Superior temporal gyrus (tissue), 1 donor: ENCODE measurements at regions not wholly inside any gene's neighbourhood (a gene's known extent, or its start where the extent isn't known, plus 50 kb on each side); places are given as distances from the start of the nearest gene placed in this dataset.
"Not testable (repeated sequence)": the region's sequence is repeated elsewhere in the genome, so short reads cannot be mapped to it uniquely, and the experiment has no call there.

Source experiments
- DNase-seq: peaks from one replicate; pipeline ENCODE4 v3.0.0-alpha.2; 2016; ENCODE audit errors: extremely low spot score

DNA sequence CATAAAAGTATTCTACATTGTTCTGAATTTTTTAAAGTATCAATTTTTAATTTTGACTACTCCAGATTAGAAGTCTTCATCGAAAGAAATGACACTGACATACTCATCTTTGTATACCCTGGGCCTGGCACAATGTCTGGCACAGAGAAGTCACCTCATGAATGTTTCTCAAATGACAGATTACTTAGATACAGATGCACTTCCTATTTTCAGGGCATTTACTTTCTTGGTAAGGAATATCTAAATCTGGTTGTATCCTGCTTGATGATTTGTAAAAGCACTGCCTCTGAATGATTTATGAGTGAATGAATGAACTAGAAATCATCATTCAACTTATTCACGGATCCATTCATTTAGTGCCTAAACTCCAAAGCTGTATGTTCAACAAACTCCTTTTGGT is 1784.7 kb downstream of the LRRC4C start:
- peak; percentile 26 for DNase-seq

DNA sequence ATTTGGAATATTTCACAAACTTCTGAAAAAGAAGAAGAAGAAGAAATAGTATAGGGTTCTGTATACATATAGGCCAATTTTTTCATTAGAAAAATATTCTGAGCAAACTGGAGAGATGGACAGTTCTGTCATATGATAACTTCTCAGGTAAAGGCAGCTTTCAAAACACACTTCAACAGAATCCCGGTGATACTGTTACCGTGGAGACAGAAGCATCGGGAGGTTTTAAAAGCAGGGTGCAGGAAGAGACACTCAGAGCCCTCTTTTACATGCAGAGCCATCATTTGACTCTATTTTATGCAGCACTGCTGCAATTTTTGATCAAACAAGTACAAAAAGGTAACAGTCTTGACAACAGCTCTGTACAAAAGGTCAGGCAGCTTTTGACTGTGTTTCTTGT is 1785.4 kb downstream of the LRRC4C start:
- no peak for DNase-seq

DNA sequence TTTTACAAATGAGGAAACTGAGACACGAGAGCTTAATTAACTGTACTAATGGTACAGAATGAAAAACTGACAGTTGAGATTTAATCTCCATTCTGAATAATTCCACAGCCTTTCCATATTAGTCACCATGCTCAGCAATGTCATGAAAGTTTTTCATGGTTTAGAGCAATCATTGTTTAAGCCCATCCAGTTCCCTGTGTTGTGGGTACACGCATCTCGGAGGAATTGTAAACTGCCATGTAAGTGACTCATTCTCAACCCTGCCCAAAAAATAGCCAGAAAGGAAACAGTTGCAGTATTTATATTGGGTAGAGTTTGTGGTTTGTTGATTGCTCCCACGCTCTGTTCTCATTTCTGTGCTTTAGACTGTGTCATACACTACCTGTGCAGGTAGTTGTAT is 1790.8 kb downstream of the LRRC4C start:
- no peak for DNase-seq

DNA sequence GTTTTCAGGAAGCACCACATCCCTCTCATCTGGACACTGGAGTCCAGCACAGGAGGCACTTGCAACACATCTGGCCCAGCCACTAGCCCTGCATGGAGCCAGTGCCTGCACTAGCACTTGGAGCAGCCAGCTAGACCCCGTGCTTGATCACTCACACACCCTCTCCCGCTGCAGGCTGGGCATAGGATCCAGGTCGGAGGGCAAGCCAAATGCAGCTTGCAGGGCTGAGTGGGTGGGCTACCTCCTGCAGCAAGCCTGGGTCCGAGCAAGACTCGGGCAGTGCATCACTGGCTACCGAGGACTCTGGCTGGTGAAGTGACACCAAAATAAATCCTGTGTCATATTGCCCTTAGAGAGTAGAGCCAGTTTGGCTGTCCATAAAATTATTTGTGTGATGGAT is 1795.4 kb downstream of the LRRC4C start:
- no peak for DNase-seq

DNA sequence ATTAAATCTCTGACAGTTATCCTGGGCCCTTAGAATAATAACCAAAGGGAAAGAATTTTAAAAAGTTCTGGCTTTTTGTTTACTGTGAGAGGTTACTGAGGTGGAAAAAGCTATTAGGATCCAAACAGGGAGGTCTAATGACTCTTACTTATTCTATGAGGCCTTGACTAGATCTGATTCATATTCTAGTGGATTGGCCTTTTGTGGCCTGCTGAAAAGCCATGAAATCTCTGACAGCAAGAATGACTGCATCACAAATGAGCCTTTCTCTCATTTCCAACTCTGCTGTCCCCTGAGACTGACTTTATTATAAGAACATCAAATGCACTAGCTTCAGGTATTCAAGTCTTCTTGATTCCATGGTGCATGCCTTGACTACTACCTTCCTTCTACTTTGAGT is 1797.6 kb downstream of the LRRC4C start:
- no peak for DNase-seq

DNA sequence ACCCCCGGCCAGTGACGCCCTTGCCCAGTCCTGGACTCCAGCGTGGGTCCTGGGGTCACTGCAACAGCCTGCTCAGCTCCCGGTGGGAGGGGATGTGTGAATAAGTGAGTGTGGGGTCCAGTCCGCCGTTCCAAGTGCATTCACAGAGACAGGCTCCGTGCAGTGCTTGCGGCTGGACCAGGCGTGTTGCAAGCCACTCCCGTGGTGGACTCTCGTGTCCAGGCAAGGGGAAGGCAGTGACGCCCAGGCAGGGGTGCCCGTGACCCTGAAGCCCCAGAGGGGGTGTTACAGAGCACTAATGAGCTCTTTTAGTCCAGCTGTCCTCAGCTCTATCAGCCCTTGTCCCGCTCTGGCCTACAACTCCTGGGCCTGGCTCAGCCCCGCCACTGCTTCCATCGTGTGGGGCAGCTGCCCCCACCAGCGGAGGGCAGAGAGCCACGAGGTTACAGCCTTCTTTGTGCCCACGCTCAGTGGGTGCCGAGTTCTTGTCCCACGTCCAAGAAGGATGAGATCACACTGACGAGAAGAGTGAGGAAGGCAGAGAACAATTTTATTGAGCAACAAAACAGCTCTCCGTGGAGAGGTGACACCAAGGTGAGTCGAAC is 1807.5 kb downstream of the LRRC4C start:
- DNase-seq: no peak

DNA sequence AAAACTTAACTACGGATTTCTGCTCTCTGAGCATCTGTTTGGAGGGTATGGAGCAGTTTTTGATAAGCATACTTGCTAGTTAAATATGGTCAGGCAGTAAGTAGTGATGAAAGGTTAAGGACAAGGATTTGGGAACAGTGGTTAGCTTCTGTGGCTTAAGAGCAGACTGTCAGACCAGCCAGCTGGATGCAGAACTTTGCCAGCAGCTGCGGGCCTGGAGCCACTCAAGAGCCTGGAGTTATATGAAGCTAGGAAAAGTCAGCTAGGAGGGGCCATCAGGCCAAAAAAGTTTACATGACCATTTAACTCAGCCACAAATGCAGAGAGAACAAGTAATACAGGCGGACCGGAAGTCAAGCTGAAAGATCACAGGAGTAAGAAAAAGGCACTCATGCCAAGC is 1817.7 kb downstream of the LRRC4C start:
- DNase-seq: no peak

DNA sequence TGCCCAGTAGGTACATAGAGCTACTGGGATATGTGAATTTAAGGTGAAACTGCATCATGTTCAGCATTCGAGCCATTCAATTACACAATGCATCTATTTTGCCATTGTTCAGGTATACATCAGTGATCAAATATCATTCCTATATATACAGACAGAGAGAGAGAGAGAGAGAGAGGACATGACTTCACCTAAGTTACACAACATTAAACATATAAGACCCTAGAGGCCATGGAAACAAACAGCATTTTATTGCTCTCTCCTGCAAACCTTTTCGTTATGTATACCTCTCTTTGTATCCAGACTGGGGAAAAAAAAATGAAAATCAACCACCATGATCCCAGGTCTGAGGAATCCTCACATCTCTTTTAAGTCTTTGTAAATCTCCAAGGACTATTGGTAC is 1829.1 kb downstream of the LRRC4C start:
- DNase-seq: no peak

DNA sequence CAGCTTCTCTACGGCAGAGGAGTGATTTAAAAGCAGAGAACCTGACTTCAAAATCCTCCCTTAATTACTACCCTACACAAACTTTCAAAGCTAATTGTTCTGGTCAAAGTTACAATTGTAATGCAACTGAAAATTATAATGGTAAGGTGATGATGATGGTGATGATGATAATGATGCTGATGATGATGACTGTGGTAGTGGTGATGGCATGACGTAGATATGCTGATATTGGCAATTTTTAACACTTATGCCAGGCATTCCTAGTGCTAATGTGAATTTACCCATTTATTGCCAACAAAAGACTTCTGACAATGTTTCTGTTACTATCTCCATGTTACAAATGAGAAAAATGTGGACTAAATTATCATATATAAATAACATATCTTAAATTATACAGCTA is 1831.1 kb downstream of the LRRC4C start:
- no peak for DNase-seq

DNA sequence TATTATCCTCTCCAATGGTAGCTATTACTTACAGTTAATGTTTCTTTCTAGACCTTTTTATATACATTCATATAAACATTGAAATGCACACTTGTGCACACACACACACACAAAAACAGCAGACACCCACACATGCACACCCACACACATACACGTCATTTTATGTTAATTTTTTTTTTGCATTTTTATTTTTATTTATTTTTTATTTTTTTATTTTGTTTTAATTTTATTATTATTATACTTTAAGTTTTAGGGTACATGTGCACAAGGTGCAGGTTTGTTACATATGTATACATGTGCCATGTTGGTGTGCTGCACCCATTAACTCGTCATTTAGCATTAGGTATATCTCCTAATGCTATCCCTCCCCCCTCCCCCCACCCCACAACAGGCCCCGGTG is 1839.1 kb downstream of the LRRC4C start:
- not testable (repeated sequence) for DNase-seq

DNA sequence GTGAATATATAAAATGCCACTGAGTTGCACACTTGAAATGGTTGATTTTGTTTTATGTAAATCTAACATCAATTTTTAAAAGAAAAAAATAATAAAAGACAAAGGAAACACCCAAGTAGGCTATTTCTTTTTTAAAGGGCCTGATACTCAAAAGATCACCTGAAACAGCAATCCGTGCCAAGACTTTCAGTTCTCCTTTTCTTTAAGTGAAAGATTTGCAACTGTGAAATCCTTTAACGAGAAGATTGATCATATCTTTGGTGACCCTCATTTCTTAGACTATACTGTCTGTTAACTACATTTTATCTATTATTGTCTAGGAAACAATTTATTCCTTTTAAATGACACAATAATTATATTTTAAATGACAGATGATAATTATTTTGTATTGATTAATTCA is 1841.5 kb downstream of the LRRC4C start:
- no peak for DNase-seq

DNA sequence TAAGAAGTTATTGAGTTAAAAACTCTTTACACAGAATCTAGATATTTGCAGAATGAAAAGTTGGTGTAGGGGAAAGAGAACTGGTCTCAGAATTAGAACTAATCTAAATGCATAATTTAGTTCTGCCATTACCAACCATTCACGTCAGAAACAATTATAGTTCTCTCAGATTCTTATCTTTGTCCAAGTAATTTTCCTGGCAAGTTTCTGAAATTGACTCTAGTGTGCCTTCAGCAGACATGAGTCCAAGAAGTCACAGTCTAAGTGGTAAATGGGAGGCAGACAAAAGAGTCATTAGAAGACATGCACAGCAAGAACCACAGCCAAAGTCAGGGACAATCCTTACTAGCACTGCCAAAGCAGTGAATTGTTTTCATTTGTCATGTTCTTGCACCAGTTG is 1870.1 kb downstream of the LRRC4C start:
- DNase-seq: no peak

DNA sequence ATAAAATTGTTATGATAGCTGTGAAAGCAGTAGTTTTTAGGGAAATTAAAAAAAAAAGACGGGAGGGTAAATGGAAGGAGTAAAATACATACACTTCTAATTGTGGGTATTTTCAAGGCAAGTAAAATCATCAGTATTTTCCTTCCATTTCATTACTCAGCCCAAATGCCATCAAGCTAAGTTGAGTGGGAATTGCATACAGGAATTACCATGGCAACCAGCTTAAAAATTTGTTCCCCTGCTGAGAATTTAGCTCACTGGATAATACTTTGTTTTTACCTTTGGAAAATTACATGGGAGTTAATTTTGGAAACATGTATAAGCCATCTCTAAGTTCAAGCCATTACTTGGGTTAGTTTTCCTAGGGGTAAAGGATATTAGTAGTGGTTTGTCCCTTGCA is 1873.4 kb downstream of the LRRC4C start:
- no peak for DNase-seq

DNA sequence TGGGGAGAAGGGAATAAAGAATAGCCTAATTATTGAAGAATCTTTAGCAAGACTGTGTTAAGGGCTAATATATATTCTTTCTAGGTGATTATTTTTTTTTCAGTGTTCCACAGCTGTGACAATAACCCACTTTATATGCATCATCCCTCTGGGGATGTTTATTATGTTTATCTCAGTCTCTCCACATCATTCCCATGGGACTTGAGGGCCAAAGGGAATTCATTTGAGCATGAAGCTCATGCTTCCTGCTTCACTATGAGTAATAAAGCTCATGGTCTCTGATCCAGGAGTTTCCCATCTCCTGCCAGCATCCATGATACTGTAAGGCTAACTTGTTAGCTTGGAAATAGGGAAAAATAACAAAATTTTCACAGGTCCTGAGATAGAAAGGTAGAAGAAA is 1888.4 kb downstream of the LRRC4C start:
- DNase-seq: no peak

DNA sequence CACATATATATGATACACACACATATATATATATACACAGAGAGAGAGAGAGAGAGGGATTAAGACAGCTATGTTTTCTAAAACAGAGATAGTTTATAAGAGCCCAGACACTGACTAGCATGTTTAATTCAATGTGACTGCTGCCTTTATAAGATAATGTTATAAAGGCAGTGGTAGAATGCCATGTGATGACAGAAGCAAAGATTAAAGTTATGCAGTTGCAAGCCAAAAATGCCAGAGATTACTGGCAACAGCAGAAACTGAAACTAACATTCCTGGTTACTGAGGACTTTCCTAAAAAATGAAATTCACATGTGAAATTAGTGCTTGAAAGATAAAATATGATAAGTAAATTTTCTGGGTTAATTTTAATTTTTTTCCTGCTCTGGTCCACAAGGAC is 1888.9 kb downstream of the LRRC4C start:
- DNase-seq: no peak

DNA sequence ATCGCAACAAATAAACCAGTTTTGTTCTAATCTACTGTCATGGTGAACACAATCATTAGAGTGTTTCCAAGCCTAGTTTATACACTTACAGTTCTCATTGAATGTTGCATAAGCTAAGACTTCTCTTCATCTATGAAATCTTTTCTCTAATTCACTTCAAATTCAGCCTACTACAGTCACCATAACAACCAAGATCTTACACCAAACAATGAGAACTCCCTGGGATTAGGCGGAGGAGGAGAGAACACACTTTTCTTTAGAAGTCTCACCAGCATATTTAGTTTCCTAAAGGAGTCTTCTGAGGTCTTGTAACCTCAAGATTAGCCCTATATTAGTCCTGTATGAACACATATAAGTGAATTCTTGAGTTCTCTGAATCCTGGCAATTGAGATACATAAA is 1889.7 kb downstream of the LRRC4C start:
- DNase-seq: peak; percentile 52

DNA sequence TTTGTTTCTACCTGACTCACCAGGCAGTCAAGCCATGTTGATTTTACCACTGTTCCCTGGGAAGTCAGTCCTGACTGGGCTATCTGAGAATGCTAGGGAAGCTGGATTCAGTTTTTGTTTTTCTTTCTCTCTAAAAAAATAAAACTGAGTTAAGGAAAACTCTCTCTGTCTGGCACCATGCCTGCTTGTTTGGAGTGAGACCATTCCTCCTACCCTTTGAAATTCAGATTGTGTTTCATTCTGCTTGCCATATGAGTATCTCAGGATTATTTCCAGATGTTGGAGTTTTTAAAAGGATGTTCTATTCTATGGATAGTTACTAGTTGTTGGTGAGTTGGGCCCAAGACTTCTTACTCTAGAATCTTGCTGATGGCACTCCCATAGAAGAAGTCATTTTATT is 1917.0 kb downstream of the LRRC4C start:
- DNase-seq: no peak

DNA sequence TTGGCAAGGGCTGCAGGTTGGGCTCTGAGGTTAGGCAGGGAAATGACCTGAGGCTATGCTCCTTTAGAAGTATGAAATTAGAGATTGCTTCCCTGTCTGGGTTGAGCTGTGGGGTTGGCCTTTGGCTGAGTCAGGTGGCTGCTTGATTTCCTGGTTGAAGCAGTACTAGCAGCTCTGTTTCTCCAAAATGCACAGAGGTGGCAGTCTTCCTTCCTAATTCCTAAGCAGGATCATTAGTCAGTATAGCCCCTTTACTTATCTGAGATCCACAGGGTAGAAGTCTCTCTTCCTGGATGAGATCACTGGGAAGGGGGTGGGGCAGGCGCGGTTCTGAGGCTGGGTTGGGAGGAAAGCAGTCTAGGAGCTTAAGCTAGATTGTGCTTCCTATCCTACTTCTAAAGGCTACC is 1917.5 kb downstream of the LRRC4C start:
- DNase-seq: no peak

DNA sequence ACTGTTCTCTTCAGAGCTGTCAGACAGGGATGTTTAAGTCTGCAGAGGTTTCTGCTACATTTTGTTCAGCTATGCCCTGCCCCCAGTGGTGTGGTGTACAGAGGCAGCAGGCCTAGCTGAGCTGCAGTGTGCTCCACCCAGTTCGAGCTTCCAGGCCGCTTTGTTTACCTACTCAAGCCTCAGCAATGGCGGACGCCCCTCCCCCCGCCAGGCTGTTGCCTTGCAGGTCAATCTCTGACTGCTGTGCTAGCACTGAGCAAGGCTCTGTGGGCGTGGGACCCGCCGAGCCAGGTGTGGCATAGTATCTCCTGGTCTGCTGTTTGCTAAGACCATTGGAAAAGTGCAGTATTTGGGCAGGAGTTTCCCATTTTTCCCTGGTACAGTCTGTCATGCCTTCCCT is 1923.1 kb downstream of the LRRC4C start:
- not testable (repeated sequence) for DNase-seq
